Muscle of back (tissue), 3 donors: ENCODE measurements at regions not wholly inside any gene's neighbourhood (a gene's known extent, or its start where the extent isn't known, plus 50 kb on each side); places are given as distances from the start of the nearest gene placed in this dataset.
"Not testable (repeated sequence)": the region's sequence is repeated elsewhere in the genome, so short reads cannot be mapped to it uniquely, and the experiment has no call there.

Experiments
- DNase-seq, 3 donors: peaks; one replicate each; pipeline versions ENCODE4 v3.0.0 to v3.0.0-alpha.2; 2013

DNA sequence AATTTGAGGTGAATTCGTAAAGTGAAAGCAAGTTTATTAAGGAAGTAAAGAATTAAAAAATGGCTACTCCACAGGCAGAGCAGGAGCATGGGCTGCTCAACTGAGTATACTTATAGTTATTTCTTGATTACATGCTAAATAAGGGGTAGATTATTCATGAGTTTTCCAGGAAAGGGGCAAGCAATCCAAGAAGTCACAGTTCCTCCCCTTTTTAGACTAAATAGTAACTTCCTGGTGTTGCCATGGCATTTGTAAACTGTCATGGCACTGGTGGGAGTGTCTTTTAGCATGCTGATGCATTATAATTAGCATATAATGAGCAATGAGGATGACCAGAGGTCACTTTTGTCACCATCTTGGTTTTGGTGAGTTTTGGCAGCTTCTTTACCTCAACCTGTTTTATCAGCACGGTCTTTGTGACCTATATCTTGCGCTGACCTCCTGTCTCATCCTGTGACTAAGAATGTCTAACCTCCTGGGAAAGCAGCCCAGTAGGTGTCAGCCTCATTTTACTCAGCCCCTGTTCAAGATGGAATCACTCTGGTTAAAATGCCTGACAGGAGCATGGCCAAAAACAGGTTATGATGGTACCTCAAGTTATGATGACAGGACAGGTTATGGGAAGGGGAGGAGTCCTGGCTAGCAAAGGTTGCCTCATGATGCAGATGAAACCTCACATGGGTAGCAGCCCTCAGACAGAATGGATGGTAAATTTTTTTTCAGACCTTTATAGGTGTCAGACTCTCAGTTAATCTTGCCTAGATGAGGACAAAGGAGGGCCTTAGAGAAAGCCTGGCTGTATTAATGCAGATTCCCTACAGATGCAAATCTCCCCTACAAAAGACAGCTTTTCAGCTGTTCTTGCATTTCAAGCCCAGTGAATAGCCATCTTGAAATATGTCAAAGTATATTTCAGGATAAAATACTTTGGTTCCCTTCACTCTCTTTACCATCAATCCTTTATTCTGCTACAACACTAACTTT is 49.7 kb downstream of the SIPA1L2 start:
- DNase-seq: no peak

DNA sequence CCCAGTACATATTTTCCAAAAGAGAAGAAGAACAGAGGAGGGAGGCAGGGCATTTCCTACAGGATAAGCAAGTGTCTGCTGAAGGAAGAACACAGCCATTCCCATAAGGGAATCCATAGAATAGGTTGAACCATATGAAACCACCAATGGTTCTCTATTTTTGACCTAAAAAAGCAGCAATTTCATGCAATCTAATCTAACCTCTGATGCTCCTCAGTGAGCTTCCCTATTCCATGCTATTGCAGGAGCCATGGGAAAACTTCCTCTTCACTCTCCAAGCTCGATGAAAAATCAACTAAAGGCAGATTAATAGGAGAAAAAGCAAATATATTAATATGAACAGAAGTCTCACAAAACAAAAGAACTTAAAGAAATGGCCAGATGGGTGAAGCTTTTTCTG is 50.5 kb downstream of the SIPA1L2 start:
- DNase-seq: no peak

DNA sequence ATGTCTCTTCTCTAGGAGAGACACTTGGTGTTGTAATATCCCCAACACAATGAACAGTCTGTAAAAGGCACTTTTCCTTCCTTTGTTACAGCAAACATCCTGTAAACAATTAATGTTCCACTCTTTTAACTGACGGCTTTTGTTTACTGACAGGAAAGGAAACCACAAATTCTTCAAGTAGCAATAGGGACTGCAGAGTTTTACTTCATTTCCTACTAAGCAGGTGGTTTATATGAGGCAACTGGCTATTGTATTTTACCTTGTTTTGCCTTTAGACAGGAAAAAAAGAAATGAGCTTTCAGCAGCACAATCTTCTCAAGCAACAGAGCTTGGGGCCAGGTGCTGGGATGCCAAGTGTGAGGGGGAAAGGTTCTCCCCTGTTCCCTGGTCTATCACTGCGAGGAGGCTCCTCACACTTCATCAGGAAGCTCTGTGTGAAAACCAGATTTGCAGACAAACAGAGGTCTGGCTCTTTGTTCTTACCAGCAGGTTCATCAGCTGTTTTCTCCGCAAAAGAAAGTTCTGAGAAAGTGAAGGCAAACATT is 51.2 kb downstream of the SIPA1L2 start:
- DNase-seq: no peak

DNA sequence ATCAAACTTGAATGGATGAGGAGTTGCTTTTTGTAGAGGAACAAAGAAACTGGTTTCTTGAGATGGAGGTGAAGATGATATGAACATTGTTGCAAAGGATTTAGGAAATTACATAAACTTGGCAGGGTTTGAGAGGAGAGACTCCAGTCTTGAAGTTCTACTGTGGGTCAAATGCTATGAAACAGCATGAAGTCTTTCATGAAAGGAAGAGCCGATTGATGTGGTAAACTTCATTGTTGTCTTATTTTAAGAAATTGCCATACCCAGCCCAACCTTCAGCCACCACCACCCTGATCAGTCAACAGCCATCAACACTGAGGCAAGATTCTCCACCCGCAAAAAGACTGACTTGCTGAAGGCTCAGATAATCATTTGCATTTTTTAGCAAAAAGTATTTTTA is 52.2 kb downstream of the SIPA1L2 start:
- no peak for DNase-seq

GRCh38 chr1:232576537-232576936 is 53.4 kb downstream of the SIPA1L2 start:
- DNase-seq: no peak

- DNase-seq: no peak
These were observed 54.2 kb downstream of the SIPA1L2 start for GRCh38 chr1:232575763-232576040.

DNA sequence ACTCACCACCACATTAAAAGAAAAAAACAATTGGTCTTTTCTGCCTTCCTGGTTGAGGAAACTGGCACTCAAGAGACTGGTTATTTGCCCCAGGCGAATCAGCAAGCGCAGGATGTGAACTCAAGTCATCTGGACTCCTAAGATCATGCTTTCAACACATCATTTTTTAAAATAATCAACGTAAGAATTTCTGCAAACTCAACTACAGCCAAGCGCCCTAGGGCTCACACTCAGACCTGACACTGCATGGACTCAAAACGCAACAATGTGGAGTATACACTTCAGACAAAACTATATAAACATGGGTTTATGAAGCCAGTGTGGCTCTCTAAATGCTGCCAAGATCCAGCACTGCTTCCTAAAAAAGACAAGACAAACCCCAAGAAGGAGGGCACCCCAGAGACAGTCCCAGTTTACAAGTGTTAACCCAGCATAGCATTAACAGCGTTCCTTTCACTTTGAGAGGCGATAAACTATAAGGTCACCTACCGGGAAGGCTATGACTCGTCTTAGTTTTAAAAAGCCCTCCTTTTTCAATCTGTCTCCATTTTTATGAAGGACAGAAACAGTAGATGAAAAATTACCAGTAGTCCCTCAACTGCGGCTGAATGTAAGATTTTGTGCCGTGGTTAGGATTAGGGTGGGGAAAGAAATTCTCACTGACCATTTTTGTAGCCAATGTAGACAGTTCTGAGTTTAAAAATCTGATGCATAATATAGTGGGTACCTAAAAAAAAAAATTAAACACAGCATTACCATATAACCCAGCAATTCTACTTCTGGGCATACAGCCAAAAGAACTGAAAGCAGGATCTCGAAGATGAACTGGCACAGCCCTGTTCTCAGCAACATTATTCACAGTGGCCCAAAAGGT is 54.8 kb downstream of the SIPA1L2 start:
- no peak for DNase-seq

- DNase-seq: no peak
These were observed 55.9 kb downstream of the SIPA1L2 start for GRCh38 chr1:232574077-232574476.

GRCh38 chr1:232571523-232571922 is 58.4 kb downstream of the SIPA1L2 start:
- no peak for DNase-seq

DNA sequence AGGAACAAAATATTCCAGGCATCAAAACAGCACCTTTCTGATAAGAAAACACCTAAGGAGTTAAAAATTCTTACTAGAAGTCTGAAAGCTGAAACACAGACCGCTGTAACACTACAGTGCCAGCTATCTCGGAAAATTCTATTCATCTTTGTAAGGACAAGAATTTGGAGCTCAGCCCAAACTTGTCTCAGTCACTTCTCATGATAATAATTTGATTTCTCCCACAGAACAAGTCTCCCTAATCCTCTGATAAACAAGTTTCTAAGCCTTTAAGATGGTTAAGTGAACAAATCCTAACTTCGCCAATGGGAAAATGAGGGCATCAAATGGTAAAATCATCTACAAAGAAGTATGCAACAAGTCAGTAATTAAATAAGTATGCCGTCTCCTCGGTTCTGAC is 59.9 kb downstream of the SIPA1L2 start:
- no peak for DNase-seq

GRCh38 chr1:232569554-232569921 is 60.4 kb downstream of the SIPA1L2 start:
- DNase-seq: not testable (repeated sequence)

DNA sequence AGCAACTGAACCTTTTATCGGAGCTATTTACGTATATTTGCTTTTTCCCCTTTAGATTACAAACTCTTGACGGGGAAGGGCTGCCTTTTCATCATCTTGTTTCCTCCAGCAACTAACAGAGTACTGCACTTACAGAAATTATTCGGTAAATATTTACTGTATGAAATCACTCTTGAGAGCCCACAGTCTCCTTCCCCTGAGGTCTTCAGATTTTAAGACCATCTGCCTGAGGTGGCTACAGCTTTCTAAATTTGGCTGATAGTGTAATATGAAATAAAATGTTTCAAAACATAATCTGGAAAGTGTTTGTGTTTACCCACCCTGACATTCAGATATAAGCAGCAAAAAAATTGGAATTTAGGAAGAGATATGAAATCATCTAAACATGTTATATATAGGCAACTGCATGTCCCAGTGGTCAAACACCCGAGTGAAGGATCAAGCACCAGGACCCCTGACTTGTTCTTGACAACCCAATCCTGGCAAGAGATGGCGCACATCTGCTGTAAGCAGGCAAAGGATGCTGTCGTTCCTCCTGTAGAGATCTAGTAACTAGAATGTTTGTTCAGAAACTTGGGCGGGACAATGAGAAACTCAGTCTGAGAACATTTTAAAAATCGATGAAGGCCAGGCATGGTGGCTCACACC is 60.9 kb downstream of the SIPA1L2 start:
- DNase-seq: no peak

DNA sequence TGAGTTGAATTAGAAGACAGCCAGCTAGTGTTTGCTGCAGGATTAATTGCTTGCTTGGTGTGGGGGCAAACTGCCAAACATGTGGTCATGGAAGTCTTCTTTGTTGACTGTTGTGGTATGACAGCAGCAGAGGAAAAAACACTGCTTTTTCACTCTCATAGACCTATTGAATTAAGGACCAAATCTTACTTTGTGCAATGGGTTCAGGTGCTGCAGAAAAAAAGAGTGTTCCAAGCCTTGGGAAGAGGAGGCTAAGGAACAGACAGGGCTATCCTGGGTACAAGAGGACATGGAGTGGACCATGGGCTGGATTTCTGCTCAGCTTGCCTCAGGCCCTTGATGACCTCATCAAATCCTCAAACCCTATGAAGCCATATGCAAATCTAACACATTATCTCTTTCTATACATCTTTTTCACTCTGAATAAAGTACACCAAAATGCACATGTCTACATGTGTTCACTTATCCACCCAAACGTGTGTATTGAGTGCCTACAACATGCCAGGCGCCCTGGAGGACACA is 61.5 kb downstream of the SIPA1L2 start:
- no peak for DNase-seq

GRCh38 chr1:232566093-232566492 is 63.8 kb downstream of the SIPA1L2 start:
- DNase-seq: no peak

DNA sequence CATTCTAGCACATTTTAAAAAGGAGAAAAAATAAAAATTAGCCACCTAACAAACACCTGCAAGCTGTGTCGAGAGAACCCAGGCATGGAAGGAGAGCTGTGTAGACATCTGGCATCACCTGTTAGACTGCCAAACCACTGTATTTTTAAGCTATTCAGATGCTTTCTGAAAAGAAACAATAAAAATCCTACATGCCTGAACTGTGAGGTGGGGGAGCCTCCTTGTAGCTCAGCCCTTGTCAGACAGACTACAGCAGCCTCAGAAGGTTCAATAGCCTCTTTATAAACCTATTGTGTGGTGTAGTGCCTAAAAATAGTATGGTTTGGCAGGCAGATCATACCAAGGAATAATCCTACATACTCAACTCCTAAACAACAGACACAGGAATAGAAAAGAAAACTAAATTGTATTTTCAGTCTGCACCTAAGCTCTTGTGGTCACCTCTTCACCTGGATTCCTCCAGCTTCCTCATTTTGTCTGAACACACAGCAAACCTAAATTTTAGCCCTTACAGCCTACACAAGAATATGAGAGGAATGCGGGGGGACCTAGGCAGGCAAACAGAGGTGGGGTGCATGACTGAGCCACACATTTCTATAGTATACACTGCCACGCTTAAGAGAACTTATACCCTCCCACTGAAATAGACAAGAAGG is 67.0 kb downstream of the SIPA1L2 start:
- DNase-seq: no peak

GRCh38 chr1:232561381-232561780 is 68.6 kb downstream of the SIPA1L2 start:
- DNase-seq: no peak

- DNase-seq: no peak
These were observed 69.0 kb downstream of the SIPA1L2 start for GRCh38 chr1:232560940-232561339.

- DNase-seq: no peak
These were observed 71.0 kb downstream of the SIPA1L2 start for GRCh38 chr1:232558954-232559353.

GRCh38 chr1:232557502-232558191 is 72.3 kb downstream of the SIPA1L2 start:
- DNase-seq: no peak

DNA sequence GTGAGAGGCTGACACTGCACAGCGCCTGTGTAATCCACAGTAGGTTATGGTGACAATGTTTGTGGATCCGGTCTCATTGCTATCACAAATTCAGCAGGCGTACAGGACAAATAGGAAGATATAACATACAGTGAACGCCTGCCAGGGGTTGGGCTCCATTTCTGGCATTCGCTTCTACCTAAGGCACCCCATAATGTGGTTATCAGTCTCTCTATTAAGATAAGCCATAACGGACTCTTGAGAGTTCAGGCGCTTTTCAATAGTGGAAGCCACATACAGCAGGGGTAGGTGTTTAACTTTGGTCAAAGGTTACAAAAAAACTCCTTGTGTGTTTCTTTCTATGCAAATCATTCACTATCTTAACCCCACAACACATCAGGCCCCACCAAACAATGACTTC is 72.8 kb downstream of the SIPA1L2 start:
- DNase-seq: no peak

- no peak for DNase-seq
These were observed 73.6 kb downstream of the SIPA1L2 start for GRCh38 chr1:232556351-232556750.
